ENCODE measurements at regions not wholly inside any gene's neighbourhood (a gene's known extent, or its start where the extent isn't known, plus 50 kb on each side); places are given as distances from the start of the nearest gene placed in this dataset.
"Not testable (repeated sequence)": the region's sequence is repeated elsewhere in the genome, so short reads cannot be mapped to it uniquely, and the experiment has no call there.

DNA sequence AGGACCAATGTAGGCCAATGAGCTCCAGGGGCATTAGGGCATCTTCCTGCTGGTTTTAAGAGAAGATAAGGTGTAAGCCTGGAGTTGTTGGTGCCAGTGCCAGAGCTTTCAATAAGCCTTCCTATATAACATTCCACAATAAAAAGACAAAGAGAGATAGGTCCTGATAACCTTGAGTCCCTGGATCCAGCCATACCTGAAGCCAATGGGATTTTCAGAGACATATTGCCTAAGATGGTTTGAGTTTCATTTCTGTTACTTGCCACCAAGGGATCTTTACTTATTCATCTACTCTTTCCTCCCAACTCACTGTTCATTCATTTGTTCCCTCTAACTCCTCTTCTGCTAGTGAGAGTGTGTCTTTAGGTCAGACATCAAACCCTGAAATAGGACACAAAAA lies 68.8 kb upstream of the CAPZB start:
- CTCF ChIA-PET = no interaction called here
- Mint-ChIP-seq H3K4me3 (no peak overlapping the region), H3K9me3 (ENCODE audit: low read depth) (peaks cover 8% of the 10 kb centered on the region), H3K27me3 (peaks cover 9% of the 10 kb centered on the region), H3K36me3 (no peaks in the 10 kb centered on the region), H3K4me1 (no peaks in the 10 kb centered on the region), H3K27ac (no peak overlapping the region)
- no peak for DNase-seq
- no peak for ATAC-seq

DNA sequence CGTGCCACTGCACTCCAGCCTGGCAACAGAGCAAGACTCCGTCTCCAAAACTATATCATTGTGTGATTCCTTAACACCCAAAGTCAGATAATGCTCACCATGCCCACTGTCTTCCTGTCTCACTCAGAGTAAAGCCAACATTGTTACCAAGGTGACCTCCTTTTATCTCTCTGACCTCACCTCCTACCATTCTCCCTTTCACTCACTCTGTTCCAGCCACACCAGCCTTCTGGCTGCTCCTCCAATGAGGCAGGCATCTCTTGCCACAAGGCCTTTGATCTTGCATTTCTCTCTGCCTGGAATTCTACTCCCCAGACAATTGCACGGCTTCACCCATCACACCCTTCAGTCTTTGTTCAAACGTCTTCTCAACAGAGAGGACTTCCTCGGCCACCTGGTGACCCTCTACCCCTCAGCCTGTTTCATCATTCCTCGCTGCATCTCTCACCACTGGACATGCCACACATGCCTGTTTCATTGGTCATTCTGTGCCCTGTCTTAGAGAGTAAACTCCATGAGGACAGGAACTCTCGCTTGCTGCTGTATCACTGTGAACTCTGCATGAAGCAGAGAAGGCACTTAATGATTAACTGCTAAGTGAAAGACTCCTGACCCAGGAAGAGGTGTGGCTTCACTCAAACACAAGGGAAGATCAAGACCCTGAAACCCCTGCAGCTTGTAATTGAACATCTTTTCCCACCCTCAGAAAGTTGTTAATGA lies 67.1 kb upstream of the CAPZB start:
- Mint-ChIP-seq H3K4me1 (no peaks in the 10 kb centered on the region), H3K27ac (no peak overlapping the region), H3K36me3 (peaks cover 1% of the 10 kb centered on the region), H3K27me3 (peaks cover 4% of the 10 kb centered on the region), H3K9me3 (ENCODE audit: low read depth) (peaks cover 10% of the 10 kb centered on the region), H3K4me3 (no peak overlapping the region)
- DNase-seq = no peak
- ATAC-seq = no peak
- CTCF ChIA-PET = no interaction called here

DNA sequence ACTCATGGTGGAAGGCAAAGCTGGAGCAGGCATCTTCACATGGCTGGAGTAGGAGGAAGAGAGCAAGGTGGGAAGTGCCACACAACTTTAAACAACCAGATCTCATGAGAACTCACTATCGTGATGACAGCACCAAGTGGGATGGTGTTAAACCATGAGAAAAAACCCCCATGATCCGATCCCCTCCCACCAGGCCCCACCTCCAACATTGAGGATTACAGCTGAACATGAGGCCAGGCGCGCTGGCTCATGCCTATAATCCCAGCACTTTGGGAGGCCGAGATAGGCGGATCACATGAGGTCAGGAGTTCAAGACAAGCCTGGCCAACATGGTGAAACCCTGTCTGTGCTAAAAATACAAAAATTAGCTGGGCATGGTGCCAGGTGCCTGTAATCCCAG lies 66.5 kb upstream of the CAPZB start:
- H3K27me3 Mint-ChIP-seq, CTCF ChIA-PET, H3K4me1 Mint-ChIP-seq, DNase-seq, ATAC-seq, H3K4me3 Mint-ChIP-seq, H3K36me3 Mint-ChIP-seq, H3K27ac Mint-ChIP-seq: not testable (repeated sequence)
- peaks cover 10% of the 10 kb centered on the region for H3K9me3 Mint-ChIP-seq (ENCODE audit: low read depth)

DNA sequence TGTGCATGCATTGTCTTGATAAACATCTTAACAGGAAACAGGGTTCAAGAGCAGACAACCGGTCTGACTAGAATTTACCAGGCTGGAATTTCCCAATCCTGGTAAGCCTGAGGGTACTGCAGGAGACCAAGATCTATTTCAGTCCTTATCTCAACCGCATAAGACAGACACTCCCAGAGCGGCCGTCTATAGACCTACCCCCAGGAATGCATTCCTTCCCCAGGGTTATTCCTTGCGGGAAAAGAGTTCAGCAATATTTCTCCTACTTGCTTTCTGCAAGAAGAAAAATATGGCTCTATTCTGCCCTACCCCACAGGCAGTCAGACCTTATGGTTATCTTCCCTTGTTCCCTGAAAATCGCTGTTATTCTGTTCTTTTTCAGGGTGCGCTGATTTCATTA lies 65.1 kb upstream of the CAPZB start:
- H3K27ac Mint-ChIP-seq, H3K27me3 Mint-ChIP-seq, CTCF ChIA-PET, DNase-seq, H3K4me3 Mint-ChIP-seq, H3K36me3 Mint-ChIP-seq, H3K4me1 Mint-ChIP-seq, ATAC-seq: not testable (repeated sequence)
- peaks cover 13% of the 10 kb centered on the region for H3K9me3 Mint-ChIP-seq (ENCODE audit: low read depth)

DNA sequence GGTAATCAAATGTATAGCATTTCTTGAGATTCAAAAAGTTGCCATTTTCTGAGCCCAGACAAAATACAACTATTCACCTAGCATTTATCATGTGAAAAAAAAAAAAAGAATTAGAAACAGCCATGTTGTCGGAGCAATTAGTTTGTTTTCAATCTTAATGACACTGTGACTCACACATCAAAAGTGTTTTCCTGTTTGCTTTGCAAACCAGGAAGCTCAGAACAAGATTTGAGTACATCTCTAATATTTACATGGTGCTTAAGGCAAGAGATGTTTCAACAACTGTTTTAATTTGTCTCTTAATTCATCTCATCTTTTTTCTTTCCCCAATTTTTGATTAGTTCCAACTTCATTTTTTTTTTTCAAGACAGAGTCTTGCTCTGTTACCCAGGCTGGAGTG lies 62.5 kb upstream of the CAPZB start:
- Mint-ChIP-seq H3K4me1 (no peaks in the 10 kb centered on the region), H3K4me3 (no peak overlapping the region), H3K9me3 (ENCODE audit: low read depth) (peaks cover 13% of the 10 kb centered on the region), H3K27ac (no peak overlapping the region), H3K36me3 (peaks cover 1% of the 10 kb centered on the region), H3K27me3 (peaks cover 21% of the 10 kb centered on the region)
- DNase-seq (no peak), ATAC-seq (no peak)
- CTCF ChIA-PET = interaction anchor here (1.7 kb wide), 1 partner anchor 34 kb away, joined by 3 read pairs; no protein-coding TSS in a partner anchor

DNA sequence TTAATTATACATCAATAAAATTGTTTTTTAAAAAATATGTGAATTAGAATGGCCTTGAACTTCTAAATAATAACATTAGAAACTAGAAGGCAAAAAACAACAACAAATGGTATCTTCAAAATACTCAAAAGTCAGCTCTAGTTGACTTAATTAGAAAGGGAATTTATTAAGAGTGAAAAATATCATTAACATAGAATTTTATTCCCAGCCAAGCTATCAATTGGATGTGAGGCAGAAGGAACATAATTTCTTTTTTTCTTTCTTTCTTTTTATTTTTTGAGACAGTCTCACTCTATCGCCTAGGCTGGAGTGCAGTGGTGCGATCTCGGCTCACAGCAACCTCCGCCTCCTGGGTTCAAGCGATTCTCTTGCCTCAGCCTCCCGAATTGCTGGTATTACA lies 51.2 kb upstream of the CAPZB start:
- H3K27ac Mint-ChIP-seq = no peak overlapping the region
- CTCF ChIA-PET = interaction anchor here (0.7 kb wide), 1 partner anchor 153 kb away, joined by 3 read pairs; no protein-coding TSS in a partner anchor
- no peaks in the 10 kb centered on the region for H3K4me1 Mint-ChIP-seq
- H3K36me3 Mint-ChIP-seq = peaks cover 3% of the 10 kb centered on the region
- no peaks in the 10 kb centered on the region for H3K27me3 Mint-ChIP-seq
- peaks cover 2% of the 10 kb centered on the region for H3K9me3 Mint-ChIP-seq (ENCODE audit: low read depth)
- H3K4me3 Mint-ChIP-seq = no peak overlapping the region
- no peak for DNase-seq
- no peak for ATAC-seq

DNA sequence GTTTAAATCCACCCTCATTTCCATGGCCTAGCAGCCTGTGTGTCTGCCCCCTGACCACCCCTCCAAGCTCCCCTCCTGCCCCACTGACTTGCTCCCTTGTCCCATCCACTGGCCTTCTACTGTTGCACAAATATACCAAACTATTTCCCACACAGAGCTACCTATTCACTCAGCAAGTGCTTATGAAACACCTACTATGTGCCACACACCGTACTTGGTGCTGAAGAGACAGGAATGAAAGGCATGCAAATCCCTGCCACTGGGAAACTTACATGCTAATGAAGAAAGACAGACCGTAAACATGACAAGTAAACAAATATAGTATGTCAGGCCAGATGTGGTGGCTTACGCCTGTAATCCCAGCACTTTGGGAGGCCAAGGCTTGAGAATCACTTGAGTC lies 49.9 kb upstream of the CAPZB start:
- no peak overlapping the region for H3K27ac Mint-ChIP-seq
- DNase-seq (no peak), ATAC-seq (no peak)
- no peaks in the 10 kb centered on the region for H3K4me1 Mint-ChIP-seq
- no peaks in the 10 kb centered on the region for H3K27me3 Mint-ChIP-seq
- CTCF ChIA-PET = interaction anchor here (1.3 kb wide), 1 partner anchor 119 kb away, joined by 4 read pairs; no protein-coding TSS in a partner anchor
- no peak overlapping the region for H3K4me3 Mint-ChIP-seq
- H3K36me3 Mint-ChIP-seq = peaks cover 3% of the 10 kb centered on the region
- H3K9me3 Mint-ChIP-seq (ENCODE audit: low read depth) = peaks cover 2% of the 10 kb centered on the region
